ENCODE measurements at regions not wholly inside any gene's neighbourhood (a gene's known extent, or its start where the extent isn't known, plus 50 kb on each side); places are given as distances from the start of the nearest gene placed in this dataset.
"Not testable (repeated sequence)": the region's sequence is repeated elsewhere in the genome, so short reads cannot be mapped to it uniquely, and the experiment has no call there.

DNA sequence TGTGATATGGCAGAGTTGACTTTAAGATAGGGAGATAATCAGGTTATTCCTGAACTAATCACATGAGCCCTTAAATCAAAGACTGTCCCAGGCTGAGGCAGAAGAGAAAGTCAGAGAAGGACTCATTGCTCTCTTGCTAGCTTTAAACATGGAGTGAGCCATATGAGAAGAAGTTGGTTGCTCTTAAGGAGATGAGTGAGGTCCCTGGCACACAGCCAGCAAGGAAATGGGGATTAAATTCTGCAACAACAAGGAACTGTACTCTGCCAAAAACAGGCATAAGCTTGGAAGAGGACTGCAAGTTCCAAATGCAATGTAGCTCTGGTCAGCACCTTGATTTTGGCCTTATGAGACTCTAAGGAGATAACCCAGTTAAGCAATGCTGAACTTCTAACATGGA, 457.0 kb downstream of the PLOD2 start (continued):
- TF ChIP-seq, protein P1, sequence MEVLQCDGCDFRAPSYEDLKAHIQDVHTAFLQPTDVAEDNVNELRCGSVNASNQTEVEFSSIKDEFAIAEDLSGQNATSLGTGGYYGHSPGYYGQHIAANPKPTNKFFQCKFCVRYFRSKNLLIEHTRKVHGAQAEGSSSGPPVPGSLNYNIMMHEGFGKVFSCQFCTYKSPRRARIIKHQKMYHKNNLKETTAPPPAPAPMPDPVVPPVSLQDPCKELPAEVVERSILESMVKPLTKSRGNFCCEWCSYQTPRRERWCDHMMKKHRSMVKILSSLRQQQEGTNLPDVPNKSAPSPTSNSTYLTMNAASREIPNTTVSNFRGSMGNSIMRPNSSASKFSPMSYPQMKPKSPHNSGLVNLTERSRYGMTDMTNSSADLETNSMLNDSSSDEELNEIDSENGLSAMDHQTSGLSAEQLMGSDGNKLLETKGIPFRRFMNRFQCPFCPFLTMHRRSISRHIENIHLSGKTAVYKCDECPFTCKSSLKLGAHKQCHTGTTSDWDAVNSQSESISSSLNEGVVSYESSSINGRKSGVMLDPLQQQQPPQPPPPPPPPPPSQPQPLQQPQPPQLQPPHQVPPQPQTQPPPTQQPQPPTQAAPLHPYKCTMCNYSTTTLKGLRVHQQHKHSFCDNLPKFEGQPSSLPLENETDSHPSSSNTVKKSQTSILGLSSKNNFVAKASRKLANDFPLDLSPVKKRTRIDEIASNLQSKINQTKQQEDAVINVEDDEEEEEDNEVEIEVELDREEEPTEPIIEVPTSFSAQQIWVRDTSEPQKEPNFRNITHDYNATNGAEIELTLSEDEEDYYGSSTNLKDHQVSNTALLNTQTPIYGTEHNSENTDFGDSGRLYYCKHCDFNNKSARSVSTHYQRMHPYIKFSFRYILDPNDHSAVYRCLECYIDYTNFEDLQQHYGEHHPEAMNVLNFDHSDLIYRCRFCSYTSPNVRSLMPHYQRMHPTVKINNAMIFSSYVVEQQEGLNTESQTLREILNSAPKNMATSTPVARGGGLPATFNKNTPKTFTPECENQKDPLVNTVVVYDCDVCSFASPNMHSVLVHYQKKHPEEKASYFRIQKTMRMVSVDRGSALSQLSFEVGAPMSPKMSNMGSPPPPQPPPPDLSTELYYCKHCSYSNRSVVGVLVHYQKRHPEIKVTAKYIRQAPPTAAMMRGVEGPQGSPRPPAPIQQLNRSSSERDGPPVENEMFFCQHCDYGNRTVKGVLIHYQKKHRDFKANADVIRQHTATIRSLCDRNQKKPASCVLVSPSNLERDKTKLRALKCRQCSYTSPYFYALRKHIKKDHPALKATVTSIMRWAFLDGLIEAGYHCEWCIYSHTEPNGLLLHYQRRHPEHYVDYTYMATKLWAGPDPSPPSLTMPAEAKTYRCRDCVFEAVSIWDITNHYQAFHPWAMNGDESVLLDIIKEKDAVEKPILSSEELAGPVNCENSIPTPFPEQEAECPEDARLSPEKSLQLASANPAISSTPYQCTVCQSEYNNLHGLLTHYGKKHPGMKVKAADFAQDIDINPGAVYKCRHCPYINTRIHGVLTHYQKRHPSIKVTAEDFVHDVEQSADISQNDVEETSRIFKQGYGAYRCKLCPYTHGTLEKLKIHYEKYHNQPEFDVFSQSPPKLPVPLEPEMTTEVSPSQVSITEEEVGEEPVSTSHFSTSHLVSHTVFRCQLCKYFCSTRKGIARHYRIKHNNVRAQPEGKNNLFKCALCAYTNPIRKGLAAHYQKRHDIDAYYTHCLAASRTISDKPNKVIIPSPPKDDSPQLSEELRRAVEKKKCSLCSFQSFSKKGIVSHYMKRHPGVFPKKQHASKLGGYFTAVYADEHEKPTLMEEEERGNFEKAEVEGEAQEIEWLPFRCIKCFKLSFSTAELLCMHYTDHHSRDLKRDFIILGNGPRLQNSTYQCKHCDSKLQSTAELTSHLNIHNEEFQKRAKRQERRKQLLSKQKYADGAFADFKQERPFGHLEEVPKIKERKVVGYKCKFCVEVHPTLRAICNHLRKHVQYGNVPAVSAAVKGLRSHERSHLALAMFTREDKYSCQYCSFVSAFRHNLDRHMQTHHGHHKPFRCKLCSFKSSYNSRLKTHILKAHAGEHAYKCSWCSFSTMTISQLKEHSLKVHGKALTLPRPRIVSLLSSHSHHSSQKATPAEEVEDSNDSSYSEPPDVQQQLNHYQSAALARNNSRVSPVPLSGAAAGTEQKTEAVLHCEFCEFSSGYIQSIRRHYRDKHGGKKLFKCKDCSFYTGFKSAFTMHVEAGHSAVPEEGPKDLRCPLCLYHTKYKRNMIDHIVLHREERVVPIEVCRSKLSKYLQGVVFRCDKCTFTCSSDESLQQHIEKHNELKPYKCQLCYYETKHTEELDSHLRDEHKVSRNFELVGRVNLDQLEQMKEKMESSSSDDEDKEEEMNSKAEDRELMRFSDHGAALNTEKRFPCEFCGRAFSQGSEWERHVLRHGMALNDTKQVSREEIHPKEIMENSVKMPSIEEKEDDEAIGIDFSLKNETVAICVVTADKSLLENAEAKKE (CRISPR knock-in tag; IDR thresholded peaks at IDR 0.05) = no peak
- TF ChIP-seq, protein P2, sequence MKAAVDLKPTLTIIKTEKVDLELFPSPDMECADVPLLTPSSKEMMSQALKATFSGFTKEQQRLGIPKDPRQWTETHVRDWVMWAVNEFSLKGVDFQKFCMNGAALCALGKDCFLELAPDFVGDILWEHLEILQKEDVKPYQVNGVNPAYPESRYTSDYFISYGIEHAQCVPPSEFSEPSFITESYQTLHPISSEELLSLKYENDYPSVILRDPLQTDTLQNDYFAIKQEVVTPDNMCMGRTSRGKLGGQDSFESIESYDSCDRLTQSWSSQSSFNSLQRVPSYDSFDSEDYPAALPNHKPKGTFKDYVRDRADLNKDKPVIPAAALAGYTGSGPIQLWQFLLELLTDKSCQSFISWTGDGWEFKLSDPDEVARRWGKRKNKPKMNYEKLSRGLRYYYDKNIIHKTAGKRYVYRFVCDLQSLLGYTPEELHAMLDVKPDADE (IDR thresholded peaks at IDR 0.05) = no peak
- no peak for TF ChIP-seq ZNF114 (CRISPR knock-in tag; IDR thresholded peaks at IDR 0.05)
- no peak for TF ChIP-seq NANOG (IDR thresholded peaks at IDR 0.05; ENCODE audit: borderline replicate concordance)
- TF ChIP-seq STAT1 (IDR thresholded peaks at IDR 0.05; ENCODE audit: unreplicated experiment) = no peak
- TF ChIP-seq POLR2AphosphoS5 (IDR thresholded peaks at IDR 0.05; ENCODE audit: low read depth) = no peak
- no peak for TF ChIP-seq EZH2 (IDR thresholded peaks at IDR 0.05; ENCODE audit: low read depth, unreplicated experiment)
- TF ChIP-seq CREB1 (CRISPR knock-in tag; IDR thresholded peaks at IDR 0.05; ENCODE audit: low read depth) = no peak
- TF ChIP-seq JUNB (IDR thresholded peaks at IDR 0.05; ENCODE audit: unreplicated experiment) = no peak
- TF ChIP-seq ZNF331 (CRISPR knock-in tag; IDR thresholded peaks at IDR 0.05; ENCODE audit: low read depth) = no peak
- TF ChIP-seq, protein P3, sequence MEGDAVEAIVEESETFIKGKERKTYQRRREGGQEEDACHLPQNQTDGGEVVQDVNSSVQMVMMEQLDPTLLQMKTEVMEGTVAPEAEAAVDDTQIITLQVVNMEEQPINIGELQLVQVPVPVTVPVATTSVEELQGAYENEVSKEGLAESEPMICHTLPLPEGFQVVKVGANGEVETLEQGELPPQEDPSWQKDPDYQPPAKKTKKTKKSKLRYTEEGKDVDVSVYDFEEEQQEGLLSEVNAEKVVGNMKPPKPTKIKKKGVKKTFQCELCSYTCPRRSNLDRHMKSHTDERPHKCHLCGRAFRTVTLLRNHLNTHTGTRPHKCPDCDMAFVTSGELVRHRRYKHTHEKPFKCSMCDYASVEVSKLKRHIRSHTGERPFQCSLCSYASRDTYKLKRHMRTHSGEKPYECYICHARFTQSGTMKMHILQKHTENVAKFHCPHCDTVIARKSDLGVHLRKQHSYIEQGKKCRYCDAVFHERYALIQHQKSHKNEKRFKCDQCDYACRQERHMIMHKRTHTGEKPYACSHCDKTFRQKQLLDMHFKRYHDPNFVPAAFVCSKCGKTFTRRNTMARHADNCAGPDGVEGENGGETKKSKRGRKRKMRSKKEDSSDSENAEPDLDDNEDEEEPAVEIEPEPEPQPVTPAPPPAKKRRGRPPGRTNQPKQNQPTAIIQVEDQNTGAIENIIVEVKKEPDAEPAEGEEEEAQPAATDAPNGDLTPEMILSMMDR (conservative IDR thresholded peaks at IDR 0.05; ENCODE audit: low read depth in 2 of 2) = no peak

DNA sequence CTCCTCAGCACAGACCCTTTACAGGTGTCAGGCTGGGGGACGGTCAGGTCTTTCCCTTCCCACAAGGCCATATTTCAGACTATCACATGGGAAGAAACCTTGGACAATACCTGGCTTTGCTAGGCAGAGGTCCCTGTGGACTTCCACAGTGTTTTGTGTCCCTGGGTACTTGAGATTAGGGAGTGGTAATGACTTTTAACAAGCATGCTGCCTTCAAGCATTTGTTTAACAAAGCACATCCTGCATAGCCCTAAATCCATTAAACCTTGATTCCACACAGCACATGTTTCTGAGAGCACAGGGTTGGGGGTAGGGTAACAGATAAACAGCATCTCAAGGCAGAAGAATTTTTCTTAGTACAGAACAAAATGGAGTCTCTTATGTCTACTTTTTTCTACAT, 451.2 kb downstream of the PLOD2 start:
- H3K4me1 Mint-ChIP-seq; H2AFZ ChIP-seq; H3K27ac ChIP-seq (ENCODE audit: low read depth); DNase-seq (ENCODE audit: low spot score); H3K27me3 ChIP-seq (ENCODE audit: insufficient read depth); H3K27ac Mint-ChIP-seq; H3K4me1 ChIP-seq (ENCODE audit: insufficient read depth); H3K9me3 Mint-ChIP-seq; H3K9me2 ChIP-seq (ENCODE audit: insufficient read depth); H3F3A ChIP-seq (replicated peaks; ENCODE audit: low read depth); H3K4me3 ChIP-seq; H3K27me3 Mint-ChIP-seq (ENCODE audit: insufficient read depth, low read depth, poor library complexity); H4K20me1 ChIP-seq (replicated peaks; ENCODE audit: insufficient read depth); ATAC-seq; H3K36me3 ChIP-seq (ENCODE audit: insufficient read depth); H3K79me2 ChIP-seq (replicated peaks; ENCODE audit: insufficient read depth); H3K4me2 ChIP-seq; H3K4me3 Mint-ChIP-seq: not testable (repeated sequence)
- peaks cover 30% of the 10 kb centered on the region for H3K36me3 Mint-ChIP-seq (ENCODE audit: low read depth)
